ENCODE measurements at regions not wholly inside any gene's neighbourhood (a gene's known extent, or its start where the extent isn't known, plus 50 kb on each side); places are given as distances from the start of the nearest gene placed in this dataset.
A peak's percentile ranks its signal among the peaks of the same experiment; 100 is the strongest.

- TF ChIP-seq, protein P1, sequence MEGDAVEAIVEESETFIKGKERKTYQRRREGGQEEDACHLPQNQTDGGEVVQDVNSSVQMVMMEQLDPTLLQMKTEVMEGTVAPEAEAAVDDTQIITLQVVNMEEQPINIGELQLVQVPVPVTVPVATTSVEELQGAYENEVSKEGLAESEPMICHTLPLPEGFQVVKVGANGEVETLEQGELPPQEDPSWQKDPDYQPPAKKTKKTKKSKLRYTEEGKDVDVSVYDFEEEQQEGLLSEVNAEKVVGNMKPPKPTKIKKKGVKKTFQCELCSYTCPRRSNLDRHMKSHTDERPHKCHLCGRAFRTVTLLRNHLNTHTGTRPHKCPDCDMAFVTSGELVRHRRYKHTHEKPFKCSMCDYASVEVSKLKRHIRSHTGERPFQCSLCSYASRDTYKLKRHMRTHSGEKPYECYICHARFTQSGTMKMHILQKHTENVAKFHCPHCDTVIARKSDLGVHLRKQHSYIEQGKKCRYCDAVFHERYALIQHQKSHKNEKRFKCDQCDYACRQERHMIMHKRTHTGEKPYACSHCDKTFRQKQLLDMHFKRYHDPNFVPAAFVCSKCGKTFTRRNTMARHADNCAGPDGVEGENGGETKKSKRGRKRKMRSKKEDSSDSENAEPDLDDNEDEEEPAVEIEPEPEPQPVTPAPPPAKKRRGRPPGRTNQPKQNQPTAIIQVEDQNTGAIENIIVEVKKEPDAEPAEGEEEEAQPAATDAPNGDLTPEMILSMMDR (IDR thresholded peaks at IDR 0.05; ENCODE audit: control insufficient read depth, insufficient read depth, low read depth, low read length, missing control alignments), result no peak
- DNase-seq (ENCODE audit: low read depth), result no peak
These were observed 916.2 kb downstream of the METTL15 start for GRCh38 chr11:29024386-29024785.

GRCh38 chr11:29023761-29024160 is 915.6 kb downstream of the METTL15 start:
- H3K4me3 ChIP-seq (ENCODE audit: control insufficient read depth, low read depth, low read length), result no peak overlapping the region
- TF ChIP-seq, protein P1 (IDR thresholded peaks at IDR 0.05; ENCODE audit: control insufficient read depth, insufficient read depth, low read depth, low read length, missing control alignments), result no peak
- no peak for DNase-seq (ENCODE audit: low read depth)

More at GRCh38 chr11:29024386-29024785, 916.2 kb downstream of the METTL15 start:
- no peak overlapping the region for H3K4me3 ChIP-seq (ENCODE audit: control insufficient read depth, low read depth, low read length)

- no peak for DNase-seq (ENCODE audit: low read depth)
- TF ChIP-seq, protein P1 (IDR thresholded peaks at IDR 0.05; ENCODE audit: control insufficient read depth, insufficient read depth, low read depth, low read length, missing control alignments), result no peak
- H3K4me3 ChIP-seq (ENCODE audit: control insufficient read depth, low read depth, low read length), result no peak overlapping the region
These were observed 914.5 kb downstream of the METTL15 start for GRCh38 chr11:29022676-29023075.

DNA sequence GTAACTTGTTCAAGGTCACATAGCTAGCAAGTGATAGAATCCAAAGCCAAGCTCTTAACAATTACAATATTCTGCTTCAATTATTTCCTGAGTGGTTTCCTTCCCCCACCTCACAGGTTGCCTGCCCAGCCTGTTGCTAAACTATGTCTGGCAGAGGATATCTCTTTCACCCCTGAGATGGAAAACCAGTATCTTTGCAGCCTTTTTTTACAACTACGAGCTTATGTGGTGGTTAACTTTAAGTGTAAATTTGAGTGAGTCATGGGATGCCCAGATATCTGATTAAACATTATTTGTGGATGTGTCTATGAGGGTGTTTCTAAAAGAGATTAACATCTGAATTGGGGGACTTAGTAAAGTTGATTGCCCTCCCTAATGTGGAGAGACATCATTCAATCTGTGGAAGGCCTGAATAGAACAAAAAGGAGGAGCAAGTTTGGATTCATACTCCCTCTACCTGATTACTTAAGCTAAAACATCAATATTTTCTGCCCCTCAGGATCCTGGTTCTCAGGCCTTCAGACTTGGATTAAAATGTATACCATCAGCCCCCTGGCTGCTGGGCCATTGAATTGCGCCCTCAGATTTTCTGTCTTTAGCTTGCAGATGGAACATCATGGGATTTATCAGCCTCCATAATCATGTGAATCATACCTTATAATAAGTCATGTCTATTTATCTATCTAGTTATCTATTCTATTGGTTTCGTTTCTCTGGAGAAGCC is 911.9 kb downstream of the METTL15 start:
- DNase-seq (ENCODE audit: low read depth), result no peak
- TF ChIP-seq, protein P1 (IDR thresholded peaks at IDR 0.05; ENCODE audit: control insufficient read depth, insufficient read depth, low read depth, low read length, missing control alignments), result peak; percentile 51
- no peak overlapping the region for H3K4me3 ChIP-seq (ENCODE audit: control insufficient read depth, low read depth, low read length)

DNA sequence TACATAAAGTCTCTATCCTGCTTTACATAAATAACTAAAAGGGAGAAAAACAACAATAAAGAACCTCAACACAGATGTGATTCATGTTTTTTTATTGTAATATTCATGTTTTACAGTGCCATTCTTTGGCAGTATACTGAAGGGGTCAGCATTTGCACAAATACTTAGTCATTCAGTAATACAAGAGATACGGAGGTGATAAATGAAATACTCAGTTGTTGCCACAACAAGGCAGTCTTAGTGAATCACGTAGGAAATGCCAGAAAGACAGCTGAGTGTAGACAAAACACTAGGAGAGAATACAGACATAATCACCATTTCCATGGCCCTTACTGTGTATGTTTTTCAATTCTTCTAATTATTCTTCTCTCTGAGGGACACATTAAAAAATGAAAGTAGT is 910.4 kb downstream of the METTL15 start:
- TF ChIP-seq, protein P1 (IDR thresholded peaks at IDR 0.05; ENCODE audit: control insufficient read depth, insufficient read depth, low read depth, low read length, missing control alignments), result no peak
- DNase-seq (ENCODE audit: low read depth), result peak; percentile 74
- no peak overlapping the region for H3K4me3 ChIP-seq (ENCODE audit: control insufficient read depth, low read depth, low read length)

GRCh38 chr11:29017941-29018340 is 909.8 kb downstream of the METTL15 start:
- DNase-seq (ENCODE audit: low read depth), result no peak
- H3K4me3 ChIP-seq (ENCODE audit: control insufficient read depth, low read depth, low read length), result no peak overlapping the region
- TF ChIP-seq, protein P1 (IDR thresholded peaks at IDR 0.05; ENCODE audit: control insufficient read depth, insufficient read depth, low read depth, low read length, missing control alignments), result no peak
